ENCODE measurements at regions not wholly inside any gene's neighbourhood (a gene's known extent, or its start where the extent isn't known, plus 50 kb on each side); places are given as distances from the start of the nearest gene placed in this dataset.

- TF ChIP-seq CTCF (IDR thresholded peaks at IDR 0.05) = no peak
- TF ChIP-seq EP300 (IDR thresholded peaks at IDR 0.05) = no peak
- no peak for TF ChIP-seq POLR2A (IDR thresholded peaks at IDR 0.05)
These were observed 462.0 kb downstream of the CDH11 start for GRCh38 chr16:64659866-64660265.
